ENCODE measurements at regions not wholly inside any gene's neighbourhood (a gene's known extent, or its start where the extent isn't known, plus 50 kb on each side); places are given as distances from the start of the nearest gene placed in this dataset.

DNA sequence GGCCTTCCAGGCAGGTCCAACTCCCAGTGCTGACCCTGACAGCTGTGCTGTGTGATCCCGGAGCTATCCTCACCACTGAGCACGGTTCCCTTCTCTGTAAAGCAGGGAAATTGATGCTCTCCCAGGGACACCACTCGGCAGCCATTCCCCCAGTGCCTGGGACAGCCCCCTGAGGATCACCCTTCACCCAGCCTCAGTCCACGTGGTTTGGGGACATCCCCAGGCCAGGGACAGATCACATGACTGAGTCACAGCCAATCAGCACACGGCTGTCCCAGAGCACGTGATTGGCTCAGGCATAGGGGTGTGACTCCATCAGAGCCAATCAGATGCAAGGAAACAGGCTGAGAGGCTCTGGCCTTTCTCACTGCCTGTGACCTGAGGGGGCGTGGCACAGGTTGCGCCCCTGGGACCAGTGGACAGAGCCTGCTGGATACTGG is 68.8 kb upstream of the SFSWAP start (continued):
- no peak for TF ChIP-seq TAF15 (IDR thresholded peaks at IDR 0.05; ENCODE audit: low read depth, low read length)
- no peak for TF ChIP-seq NCOA6 (IDR thresholded peaks at IDR 0.05)
- TF ChIP-seq PML (IDR thresholded peaks at IDR 0.05; ENCODE audit: low read length), result no peak
- no peak for TF ChIP-seq ZNF696 (CRISPR knock-in tag; conservative IDR thresholded peaks at IDR 0.05)
- TF ChIP-seq, protein P1, sequence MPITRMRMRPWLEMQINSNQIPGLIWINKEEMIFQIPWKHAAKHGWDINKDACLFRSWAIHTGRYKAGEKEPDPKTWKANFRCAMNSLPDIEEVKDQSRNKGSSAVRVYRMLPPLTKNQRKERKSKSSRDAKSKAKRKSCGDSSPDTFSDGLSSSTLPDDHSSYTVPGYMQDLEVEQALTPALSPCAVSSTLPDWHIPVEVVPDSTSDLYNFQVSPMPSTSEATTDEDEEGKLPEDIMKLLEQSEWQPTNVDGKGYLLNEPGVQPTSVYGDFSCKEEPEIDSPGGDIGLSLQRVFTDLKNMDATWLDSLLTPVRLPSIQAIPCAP (CRISPR knock-in tag; IDR thresholded peaks at IDR 0.05; ENCODE audit: borderline replicate concordance), result no peak
- TF ChIP-seq TOE1 (IDR thresholded peaks at IDR 0.05; ENCODE audit: borderline replicate concordance), result peak; percentile 98
- TF ChIP-seq TOE1 (CRISPR knock-in tag; IDR thresholded peaks at IDR 0.05; ENCODE audit: borderline replicate concordance, low read depth), result no peak
- no peak for TF ChIP-seq POU5F1 (IDR thresholded peaks at IDR 0.05; ENCODE audit: borderline replicate concordance, low read depth, low read length, partially characterized antibody)
- TF ChIP-seq, protein P2, sequence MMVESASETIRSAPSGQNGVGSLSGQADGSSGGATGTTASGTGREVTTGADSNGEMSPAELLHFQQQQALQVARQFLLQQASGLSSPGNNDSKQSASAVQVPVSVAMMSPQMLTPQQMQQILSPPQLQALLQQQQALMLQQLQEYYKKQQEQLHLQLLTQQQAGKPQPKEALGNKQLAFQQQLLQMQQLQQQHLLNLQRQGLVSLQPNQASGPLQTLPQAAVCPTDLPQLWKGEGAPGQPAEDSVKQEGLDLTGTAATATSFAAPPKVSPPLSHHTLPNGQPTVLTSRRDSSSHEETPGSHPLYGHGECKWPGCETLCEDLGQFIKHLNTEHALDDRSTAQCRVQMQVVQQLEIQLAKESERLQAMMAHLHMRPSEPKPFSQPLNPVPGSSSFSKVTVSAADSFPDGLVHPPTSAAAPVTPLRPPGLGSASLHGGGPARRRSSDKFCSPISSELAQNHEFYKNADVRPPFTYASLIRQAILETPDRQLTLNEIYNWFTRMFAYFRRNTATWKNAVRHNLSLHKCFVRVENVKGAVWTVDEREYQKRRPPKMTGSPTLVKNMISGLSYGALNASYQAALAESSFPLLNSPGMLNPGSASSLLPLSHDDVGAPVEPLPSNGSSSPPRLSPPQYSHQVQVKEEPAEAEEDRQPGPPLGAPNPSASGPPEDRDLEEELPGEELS (CRISPR knock-in tag; IDR thresholded peaks at IDR 0.05; ENCODE audit: borderline replicate concordance), result no peak
- TF ChIP-seq, protein P3, sequence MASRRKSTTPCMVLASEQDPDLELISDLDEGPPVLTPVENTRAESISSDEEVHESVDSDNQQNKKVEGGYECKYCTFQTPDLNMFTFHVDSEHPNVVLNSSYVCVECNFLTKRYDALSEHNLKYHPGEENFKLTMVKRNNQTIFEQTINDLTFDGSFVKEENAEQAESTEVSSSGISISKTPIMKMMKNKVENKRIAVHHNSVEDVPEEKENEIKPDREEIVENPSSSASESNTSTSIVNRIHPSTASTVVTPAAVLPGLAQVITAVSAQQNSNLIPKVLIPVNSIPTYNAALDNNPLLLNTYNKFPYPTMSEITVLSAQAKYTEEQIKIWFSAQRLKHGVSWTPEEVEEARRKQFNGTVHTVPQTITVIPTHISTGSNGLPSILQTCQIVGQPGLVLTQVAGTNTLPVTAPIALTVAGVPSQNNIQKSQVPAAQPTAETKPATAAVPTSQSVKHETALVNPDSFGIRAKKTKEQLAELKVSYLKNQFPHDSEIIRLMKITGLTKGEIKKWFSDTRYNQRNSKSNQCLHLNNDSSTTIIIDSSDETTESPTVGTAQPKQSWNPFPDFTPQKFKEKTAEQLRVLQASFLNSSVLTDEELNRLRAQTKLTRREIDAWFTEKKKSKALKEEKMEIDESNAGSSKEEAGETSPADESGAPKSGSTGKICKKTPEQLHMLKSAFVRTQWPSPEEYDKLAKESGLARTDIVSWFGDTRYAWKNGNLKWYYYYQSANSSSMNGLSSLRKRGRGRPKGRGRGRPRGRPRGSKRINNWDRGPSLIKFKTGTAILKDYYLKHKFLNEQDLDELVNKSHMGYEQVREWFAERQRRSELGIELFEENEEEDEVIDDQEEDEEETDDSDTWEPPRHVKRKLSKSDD (conservative IDR thresholded peaks at IDR 0.05; ENCODE audit: low read length), result no peak
- TF ChIP-seq, protein P4, sequence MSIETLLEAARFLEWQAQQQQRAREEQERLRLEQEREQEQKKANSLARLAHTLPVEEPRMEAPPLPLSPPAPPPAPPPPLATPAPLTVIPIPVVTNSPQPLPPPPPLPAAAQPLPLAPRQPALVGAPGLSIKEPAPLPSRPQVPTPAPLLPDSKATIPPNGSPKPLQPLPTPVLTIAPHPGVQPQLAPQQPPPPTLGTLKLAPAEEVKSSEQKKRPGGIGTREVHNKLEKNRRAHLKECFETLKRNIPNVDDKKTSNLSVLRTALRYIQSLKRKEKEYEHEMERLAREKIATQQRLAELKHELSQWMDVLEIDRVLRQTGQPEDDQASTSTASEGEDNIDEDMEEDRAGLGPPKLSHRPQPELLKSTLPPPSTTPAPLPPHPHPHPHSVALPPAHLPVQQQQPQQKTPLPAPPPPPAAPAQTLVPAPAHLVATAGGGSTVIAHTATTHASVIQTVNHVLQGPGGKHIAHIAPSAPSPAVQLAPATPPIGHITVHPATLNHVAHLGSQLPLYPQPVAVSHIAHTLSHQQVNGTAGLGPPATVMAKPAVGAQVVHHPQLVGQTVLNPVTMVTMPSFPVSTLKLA (conservative IDR thresholded peaks at IDR 0.05), result peak; percentile 90 to 91
- no peak for TF ChIP-seq BDP1 (IDR thresholded peaks at IDR 0.05; ENCODE audit: insufficient read depth, insufficient read length)
- no peak for TF ChIP-seq SP1 (CRISPR knock-in tag; IDR thresholded peaks at IDR 0.05)
- TF ChIP-seq, protein P5, sequence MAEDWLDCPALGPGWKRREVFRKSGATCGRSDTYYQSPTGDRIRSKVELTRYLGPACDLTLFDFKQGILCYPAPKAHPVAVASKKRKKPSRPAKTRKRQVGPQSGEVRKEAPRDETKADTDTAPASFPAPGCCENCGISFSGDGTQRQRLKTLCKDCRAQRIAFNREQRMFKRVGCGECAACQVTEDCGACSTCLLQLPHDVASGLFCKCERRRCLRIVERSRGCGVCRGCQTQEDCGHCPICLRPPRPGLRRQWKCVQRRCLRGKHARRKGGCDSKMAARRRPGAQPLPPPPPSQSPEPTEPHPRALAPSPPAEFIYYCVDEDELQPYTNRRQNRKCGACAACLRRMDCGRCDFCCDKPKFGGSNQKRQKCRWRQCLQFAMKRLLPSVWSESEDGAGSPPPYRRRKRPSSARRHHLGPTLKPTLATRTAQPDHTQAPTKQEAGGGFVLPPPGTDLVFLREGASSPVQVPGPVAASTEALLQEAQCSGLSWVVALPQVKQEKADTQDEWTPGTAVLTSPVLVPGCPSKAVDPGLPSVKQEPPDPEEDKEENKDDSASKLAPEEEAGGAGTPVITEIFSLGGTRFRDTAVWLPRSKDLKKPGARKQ (CRISPR knock-in tag; IDR thresholded peaks at IDR 0.05), result no peak
- TF ChIP-seq, protein P6, sequence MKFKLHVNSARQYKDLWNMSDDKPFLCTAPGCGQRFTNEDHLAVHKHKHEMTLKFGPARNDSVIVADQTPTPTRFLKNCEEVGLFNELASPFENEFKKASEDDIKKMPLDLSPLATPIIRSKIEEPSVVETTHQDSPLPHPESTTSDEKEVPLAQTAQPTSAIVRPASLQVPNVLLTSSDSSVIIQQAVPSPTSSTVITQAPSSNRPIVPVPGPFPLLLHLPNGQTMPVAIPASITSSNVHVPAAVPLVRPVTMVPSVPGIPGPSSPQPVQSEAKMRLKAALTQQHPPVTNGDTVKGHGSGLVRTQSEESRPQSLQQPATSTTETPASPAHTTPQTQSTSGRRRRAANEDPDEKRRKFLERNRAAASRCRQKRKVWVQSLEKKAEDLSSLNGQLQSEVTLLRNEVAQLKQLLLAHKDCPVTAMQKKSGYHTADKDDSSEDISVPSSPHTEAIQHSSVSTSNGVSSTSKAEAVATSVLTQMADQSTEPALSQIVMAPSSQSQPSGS (CRISPR knock-in tag; IDR thresholded peaks at IDR 0.05), result no peak
- TF ChIP-seq, protein P7, sequence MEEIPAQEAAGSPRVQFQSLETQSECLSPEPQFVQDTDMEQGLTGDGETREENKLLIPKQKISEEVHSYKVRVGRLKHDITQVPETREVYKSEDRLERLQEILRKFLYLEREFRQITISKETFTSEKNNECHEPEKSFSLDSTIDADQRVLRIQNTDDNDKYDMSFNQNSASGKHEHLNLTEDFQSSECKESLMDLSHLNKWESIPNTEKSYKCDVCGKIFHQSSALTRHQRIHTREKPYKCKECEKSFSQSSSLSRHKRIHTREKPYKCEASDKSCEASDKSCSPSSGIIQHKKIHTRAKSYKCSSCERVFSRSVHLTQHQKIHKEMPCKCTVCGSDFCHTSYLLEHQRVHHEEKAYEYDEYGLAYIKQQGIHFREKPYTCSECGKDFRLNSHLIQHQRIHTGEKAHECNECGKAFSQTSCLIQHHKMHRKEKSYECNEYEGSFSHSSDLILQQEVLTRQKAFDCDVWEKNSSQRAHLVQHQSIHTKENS (CRISPR knock-in tag; IDR thresholded peaks at IDR 0.05), result no peak
